Suprapubic skin (tissue), 4 donors: ENCODE measurements at regions not wholly inside any gene's neighbourhood (a gene's known extent, or its start where the extent isn't known, plus 50 kb on each side); places are given as distances from the start of the nearest gene placed in this dataset.

Source experiments
- DNase-seq, 2 donors: peaks; one replicate each; pipeline ENCODE4 v3.0.0-alpha.2; 2019; ENCODE audit warnings: low spot score in 2 of 2
- H3K27ac ChIP-seq: fragments of 200-600 bp; sonication (generic); one replicate; pipeline ENCODE4 v1.5.1; 2019
- H3K27me3 ChIP-seq: fragments of 200-600 bp; sonication (generic); one replicate; pipeline ENCODE4 v1.5.1; 2019
- H3K36me3 ChIP-seq: fragments of 200-600 bp; sonication (generic); one replicate; pipeline ENCODE4 v1.5.1; 2019
- H3K4me1 ChIP-seq: fragments of 200-600 bp; sonication (generic); one replicate; pipeline ENCODE4 v1.5.1; 2019
- H3K4me3 ChIP-seq: fragments of 200-600 bp; sonication (generic); one replicate; pipeline ENCODE4 v1.5.1; 2019; ENCODE audit warnings: mild to moderate bottlenecking
- H3K9me3 ChIP-seq: fragments of 200-600 bp; sonication (generic); one replicate; pipeline ENCODE4 v1.5.1; 2019
- CTCF ChIP-seq, 2 donors: fragments of 200-600 bp in 1 of 2; fragments of 450-650 bp in 1 of 2; sonication (generic) in 1 of 2; IDR thresholded peaks; one replicate each; pipeline ENCODE4 v1.5.1; 2016 to 2019; ENCODE audit warnings: antibody characterized with exemption in 2 of 2, mild to moderate bottlenecking in 1 of 2, moderate library complexity in 1 of 2
- EP300 ChIP-seq: sonication (generic); formaldehyde crosslinking; IDR thresholded peaks from one replicate; pipeline ENCODE4 v1.6.1; 2017; ENCODE audit warnings: antibody characterized with exemption
- POLR2A ChIP-seq, 2 donors: fragments of 450-650 bp; IDR thresholded peaks; one replicate each; pipeline ENCODE4 v1.6.1; 2017; ENCODE audit warnings: antibody characterized with exemption in 2 of 2, mild to moderate bottlenecking in 2 of 2, moderate library complexity in 2 of 2
- POLR2AphosphoS5 ChIP-seq, 3 donors: sonication (generic); formaldehyde crosslinking; IDR thresholded peaks; one replicate each; pipeline ENCODE4 v1.6.1; 2017; ENCODE audit warnings: antibody characterized with exemption in 3 of 3
- WGBS: methylation state at CpG from one replicate; pipeline ENCODE4 v1.1.5; 2018; 5-methylcytosine and 5-hydroxymethylcytosine counted together

- Histone ChIP-seq H3K4me1 (peaks cover 10% of the 10 kb centered on the region), H3K36me3 (no peaks in the 10 kb centered on the region), H3K9me3 (no peaks in the 10 kb centered on the region), H3K27ac (no peak overlapping the region), H3K27me3 (no peaks in the 10 kb centered on the region), H3K4me3 (no peak overlapping the region)
- TF ChIP-seq CTCF (IDR thresholded peaks at IDR 0.05) (no peak), POLR2AphosphoS5 (IDR thresholded peaks at IDR 0.05) (no peak), EP300 (no peak), POLR2A (IDR thresholded peaks at IDR 0.05) (no peak)
- no peak for DNase-seq
- 78% methylated on average over 3 of the region's 3 CpGs for WGBS
Measured at GRCh38 chr1:58907398-58907797, 123.6 kb upstream of the JUN start.

GRCh38 chr1:58908561-58909560 lies 125.0 kb upstream of the JUN start:
- DNase-seq, result no peak
- H3K9me3 ChIP-seq, result no peaks in the 10 kb centered on the region
- no peak overlapping the region for H3K4me3 ChIP-seq
- 78% methylated on average over 3 of the region's 3 CpGs for WGBS
- TF ChIP-seq POLR2A (IDR thresholded peaks at IDR 0.05) (no peak), EP300 (no peak), POLR2AphosphoS5 (IDR thresholded peaks at IDR 0.05) (no peak), CTCF (IDR thresholded peaks at IDR 0.05) (no peak)
- H3K27ac ChIP-seq, result no peak overlapping the region
- no peaks in the 10 kb centered on the region for H3K27me3 ChIP-seq
- no peaks in the 10 kb centered on the region for H3K36me3 ChIP-seq
- peaks cover 5% of the 10 kb centered on the region for H3K4me1 ChIP-seq

GRCh38 chr1:58909914-58910681 lies 126.3 kb upstream of the JUN start:
- no peak for DNase-seq
- no peak for TF ChIP-seq CTCF (IDR thresholded peaks at IDR 0.05)
- no peak for TF ChIP-seq POLR2AphosphoS5 (IDR thresholded peaks at IDR 0.05)
- TF ChIP-seq EP300, result no peak
- H3K9me3 ChIP-seq, result no peaks in the 10 kb centered on the region
- H3K27ac ChIP-seq, result no peak overlapping the region
- H3K4me1 ChIP-seq, result no peaks in the 10 kb centered on the region
- no peaks in the 10 kb centered on the region for H3K36me3 ChIP-seq
- WGBS, result over 99% methylated on average over 3 of the region's 3 CpGs
- H3K4me3 ChIP-seq, result no peak overlapping the region
- H3K27me3 ChIP-seq, result no peaks in the 10 kb centered on the region

- H3K9me3 ChIP-seq, result no peaks in the 10 kb centered on the region
- no peaks in the 10 kb centered on the region for H3K4me1 ChIP-seq
- DNase-seq, result no peak
- 86% methylated on average over 7 of the region's 7 CpGs for WGBS
- no peak overlapping the region for H3K27ac ChIP-seq
- H3K4me3 ChIP-seq, result no peak overlapping the region
- H3K27me3 ChIP-seq, result no peaks in the 10 kb centered on the region
- TF ChIP-seq POLR2AphosphoS5 (IDR thresholded peaks at IDR 0.05) (no peak), EP300 (no peak), CTCF (IDR thresholded peaks at IDR 0.05) (no peak), POLR2A (IDR thresholded peaks at IDR 0.05) (no peak)
- H3K36me3 ChIP-seq, result no peaks in the 10 kb centered on the region
Measured at GRCh38 chr1:58911841-58912499, 128.1 kb upstream of the JUN start.

- Histone ChIP-seq H3K4me3 (no peak overlapping the region), H3K27ac (no peak overlapping the region), H3K27me3 (no peaks in the 10 kb centered on the region), H3K9me3 (no peaks in the 10 kb centered on the region), H3K36me3 (no peaks in the 10 kb centered on the region), H3K4me1 (no peaks in the 10 kb centered on the region)
- no peak for DNase-seq
- no peak for TF ChIP-seq POLR2A (IDR thresholded peaks at IDR 0.05)
- no peak for TF ChIP-seq POLR2AphosphoS5 (IDR thresholded peaks at IDR 0.05)
- TF ChIP-seq CTCF (IDR thresholded peaks at IDR 0.05), result no peak
- no peak for TF ChIP-seq EP300
Measured at GRCh38 chr1:58914925-58915324, 131.1 kb upstream of the JUN start.
